ENCODE measurements at regions not wholly inside any gene's neighbourhood (a gene's known extent, or its start where the extent isn't known, plus 50 kb on each side); places are given as distances from the start of the nearest gene placed in this dataset.

DNA sequence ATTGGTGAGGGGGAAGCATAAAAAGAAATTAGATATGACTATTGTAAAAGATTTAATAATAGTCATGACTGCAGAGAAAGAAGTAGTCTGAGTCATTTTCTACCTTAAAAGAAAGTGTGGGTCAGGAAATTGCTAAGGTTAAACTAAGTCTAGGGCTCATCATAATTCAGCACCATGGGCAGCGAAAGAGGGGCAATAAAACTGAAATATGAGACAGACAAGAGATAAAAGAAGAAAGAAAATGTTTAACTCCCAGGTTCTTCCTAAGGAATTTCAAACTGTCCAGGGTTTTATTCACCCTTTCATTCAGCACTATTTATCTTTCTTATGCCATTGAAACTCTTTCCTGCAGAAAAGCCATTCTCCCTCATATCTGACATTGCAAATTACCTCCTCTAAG lies 114.4 kb upstream of the API5 start:
- DNase-seq, result no peak

- DNase-seq, result no peak
Observed at GRCh38 chr11:43200031-43200430, 111.8 kb upstream of the API5 start.

- DNase-seq, result no peak
Observed at GRCh38 chr11:43212279-43212678, 99.5 kb upstream of the API5 start.

- no peak for DNase-seq
Observed at GRCh38 chr11:43214471-43214870, 97.3 kb upstream of the API5 start.

DNA sequence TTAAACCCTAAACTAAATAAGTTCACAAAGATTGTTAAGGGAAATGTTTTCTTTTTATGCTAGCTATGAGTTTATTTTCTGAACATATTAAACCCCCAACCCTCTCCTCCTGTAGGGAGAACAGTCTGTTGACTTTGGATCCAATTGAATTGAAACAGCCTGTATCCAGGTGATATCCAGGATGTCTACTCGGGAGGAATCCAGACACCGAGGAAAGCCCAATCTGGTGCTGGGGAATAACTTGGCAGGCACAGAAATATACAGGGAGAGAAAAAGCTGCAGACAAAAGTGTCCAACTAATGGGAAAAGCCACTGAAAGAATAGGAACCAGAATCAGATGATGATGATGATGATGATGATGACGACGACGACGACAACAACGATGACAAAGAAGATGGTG lies 93.9 kb upstream of the API5 start:
- DNase-seq, result no peak

GRCh38 chr11:43222215-43222614 lies 89.6 kb upstream of the API5 start:
- no peak for DNase-seq

DNA sequence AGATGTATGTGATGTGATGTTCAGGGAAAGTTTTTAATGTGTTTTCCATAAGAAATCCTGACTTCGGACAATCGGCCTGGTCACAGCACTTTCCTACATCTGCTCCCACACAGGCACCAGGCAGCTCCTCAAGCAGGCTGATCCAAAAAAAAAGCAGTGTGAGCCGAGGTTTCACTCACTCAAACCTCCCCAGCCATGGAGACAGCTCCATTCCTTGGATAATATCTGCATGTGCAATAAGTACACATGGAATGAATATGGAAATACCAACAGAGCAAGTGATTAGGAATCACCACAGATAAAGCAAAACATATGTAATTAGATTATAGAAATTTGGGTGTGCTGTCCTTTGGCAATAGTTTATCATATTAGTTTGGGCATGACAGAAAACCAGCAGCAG lies 88.8 kb upstream of the API5 start:
- no peak for DNase-seq

- no peak for DNase-seq
Observed at GRCh38 chr11:43234881-43235280, 76.9 kb upstream of the API5 start.

DNA sequence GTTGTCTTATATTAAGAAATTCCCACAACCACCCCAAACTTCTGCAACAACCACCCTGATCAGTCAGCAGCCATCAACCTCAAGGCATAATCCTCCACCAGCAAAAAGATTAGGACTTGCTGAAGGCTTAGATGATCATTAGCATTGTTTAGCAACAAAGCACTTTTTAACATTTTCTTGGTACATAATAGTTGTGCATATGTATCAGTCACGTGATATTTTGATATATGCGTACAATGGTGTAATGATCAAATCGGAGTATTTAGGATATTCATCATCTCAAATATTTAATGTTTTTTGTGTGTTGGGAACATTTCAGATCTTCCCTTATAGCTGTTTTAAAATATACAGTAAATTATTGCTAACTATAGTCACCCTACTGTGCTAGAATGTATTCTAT lies 73.5 kb upstream of the API5 start:
- no peak for DNase-seq

- no peak for DNase-seq
Observed at GRCh38 chr11:43239791-43240190, 72.0 kb upstream of the API5 start.

DNA sequence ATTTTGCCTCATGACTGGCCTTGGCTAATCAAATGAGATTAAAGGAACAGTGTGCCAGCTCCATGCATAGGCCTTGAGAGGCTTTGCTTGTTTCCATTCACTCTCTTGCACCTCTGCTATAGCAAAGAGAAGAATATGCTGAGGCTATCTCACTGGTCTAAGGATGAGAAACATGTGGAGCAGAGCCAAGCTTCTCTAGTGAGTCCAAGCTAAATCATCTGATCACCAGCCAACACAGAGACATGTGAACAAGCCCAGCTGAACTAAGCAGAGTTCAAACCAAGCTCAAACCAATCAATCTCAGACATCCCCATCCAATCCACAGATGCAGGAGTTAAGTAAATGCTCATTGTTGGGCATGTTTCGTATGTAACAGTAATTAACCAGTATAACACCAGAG lies 69.4 kb upstream of the API5 start:
- no peak for DNase-seq

- DNase-seq, result no peak
Observed at GRCh38 chr11:43243927-43244326, 67.9 kb upstream of the API5 start.

DNA sequence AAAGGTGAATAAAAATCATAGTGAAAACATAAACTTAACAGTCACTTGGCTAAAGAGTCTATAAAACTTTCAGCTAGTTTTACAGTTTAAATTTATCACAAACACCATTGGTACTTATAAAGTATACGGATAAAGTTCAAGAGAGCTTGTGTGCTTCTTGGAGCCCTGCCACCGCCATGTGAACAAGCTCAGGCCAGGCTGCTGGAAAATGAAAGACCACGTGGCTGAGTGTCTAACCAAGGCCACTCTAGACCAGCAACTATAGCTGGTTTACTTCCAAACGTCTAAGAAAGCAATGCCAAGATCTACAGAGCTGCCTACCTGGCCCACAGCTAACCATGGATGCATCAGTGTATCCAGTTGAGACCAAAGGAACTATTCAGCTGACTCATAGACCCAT lies 66.3 kb upstream of the API5 start:
- no peak for DNase-seq

DNA sequence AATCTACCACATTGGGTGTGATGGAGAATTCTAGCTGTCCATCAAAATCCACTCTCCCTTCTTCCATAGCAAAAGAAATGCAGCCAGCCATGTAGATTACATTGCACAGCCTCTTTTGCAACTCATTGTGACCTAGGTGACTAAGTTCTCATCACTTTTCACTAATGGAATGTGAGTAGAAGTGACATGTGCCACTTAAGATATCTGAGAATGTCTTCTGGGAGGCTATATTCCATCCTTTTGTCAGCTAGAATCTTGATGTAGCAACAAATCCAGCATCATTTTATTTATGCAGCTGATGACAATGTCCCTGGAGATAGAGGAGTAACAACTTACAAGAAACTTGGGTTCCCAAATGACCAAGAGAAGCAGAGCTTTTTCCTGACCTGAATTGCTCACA lies 61.5 kb upstream of the API5 start:
- DNase-seq, result no peak

GRCh38 chr11:43261775-43262174 lies 50.0 kb upstream of the API5 start:
- no peak for DNase-seq
